ENCODE measurements at regions not wholly inside any gene's neighbourhood (a gene's known extent, or its start where the extent isn't known, plus 50 kb on each side); places are given as distances from the start of the nearest gene placed in this dataset.

GRCh38 chr14:23877111-23877510 lies 76.5 kb upstream of the DHRS4 start:
- TF ChIP-seq SUZ12 (IDR thresholded peaks at IDR 0.05; ENCODE audit: extremely low read depth, insufficient read depth, insufficient read length) (no peak), ZNF274 (IDR thresholded peaks at IDR 0.05; ENCODE audit: low read depth, low read length) (no peak)

Measured in NT2/D1 (cell line).